NCI-H748 treated with DMSO at 0.1 percent for 48 hours (cell line): ENCODE measurements at regions not wholly inside any gene's neighbourhood (a gene's known extent, or its start where the extent isn't known, plus 50 kb on each side); places are given as distances from the start of the nearest gene placed in this dataset.

Experiments
- DNase-seq: peaks from one replicate; lab custom pipeline; 2025; lab: John Stamatoyannopoulos, UW

- no peak for DNase-seq
Measured at GRCh38 chr2:56709181-56709580, 525.4 kb downstream of the CCDC85A start.

GRCh38 chr2:56713161-56713676, 529.4 kb downstream of the CCDC85A start:
- DNase-seq, result no peak

- DNase-seq, result no peak
Measured at GRCh38 chr2:56713978-56714377, 530.2 kb downstream of the CCDC85A start.

GRCh38 chr2:56714400-56714799, 530.6 kb downstream of the CCDC85A start:
- no peak for DNase-seq

- no peak for DNase-seq
Measured at GRCh38 chr2:56715683-56716082, 531.9 kb downstream of the CCDC85A start.

GRCh38 chr2:56718413-56718812, 534.6 kb downstream of the CCDC85A start:
- no peak for DNase-seq

GRCh38 chr2:56729212-56729611, 545.4 kb downstream of the CCDC85A start:
- DNase-seq, result no peak

GRCh38 chr2:56732946-56733345, 549.2 kb downstream of the CCDC85A start:
- no peak for DNase-seq

GRCh38 chr2:56739413-56739812, 555.6 kb downstream of the CCDC85A start:
- DNase-seq, result no peak

GRCh38 chr2:56741601-56742102, 557.9 kb downstream of the CCDC85A start:
- no peak for DNase-seq

GRCh38 chr2:56743807-56744206, 560.0 kb downstream of the CCDC85A start:
- no peak for DNase-seq

GRCh38 chr2:56749152-56749752, 565.5 kb downstream of the CCDC85A start:
- peak; percentile 6 for DNase-seq

GRCh38 chr2:56753182-56753581, 569.4 kb downstream of the CCDC85A start:
- no peak for DNase-seq

GRCh38 chr2:56754066-56754615, 570.4 kb downstream of the CCDC85A start:
- DNase-seq, result no peak

GRCh38 chr2:56754627-56755026, 570.8 kb downstream of the CCDC85A start:
- DNase-seq, result no peak

- no peak for DNase-seq
Measured at GRCh38 chr2:56757884-56758545, 574.2 kb downstream of the CCDC85A start.

- DNase-seq, result no peak
Measured at GRCh38 chr2:56763683-56764082, 579.9 kb downstream of the CCDC85A start.

GRCh38 chr2:56768973-56769372, 585.2 kb downstream of the CCDC85A start:
- no peak for DNase-seq

GRCh38 chr2:56770490-56770889, 586.7 kb downstream of the CCDC85A start:
- DNase-seq, result no peak

- DNase-seq, result no peak
Measured at GRCh38 chr2:56784046-56784445, 600.3 kb downstream of the CCDC85A start.

- DNase-seq, result no peak
Measured at GRCh38 chr2:56801214-56801613, 617.4 kb downstream of the CCDC85A start.

- DNase-seq, result no peak
Measured at GRCh38 chr2:56801770-56802169, 618.0 kb downstream of the CCDC85A start.

GRCh38 chr2:56803596-56803995, 619.8 kb downstream of the CCDC85A start:
- no peak for DNase-seq
